Right lobe of liver (tissue), 4 donors: ENCODE measurements at regions not wholly inside any gene's neighbourhood (a gene's known extent, or its start where the extent isn't known, plus 50 kb on each side); places are given as distances from the start of the nearest gene placed in this dataset.

Experiments
- CTCF ChIP-seq, 4 donors: fragments of 200-600 bp in 3 of 4; fragments of 450-650 bp in 1 of 4; IDR thresholded peaks; one replicate each; pipeline versions ENCODE4 v1.5.1 to v1.8.0; 2016 to 2022; ENCODE audit warnings: antibody characterized with exemption in 4 of 4, mild to moderate bottlenecking in 2 of 4
- POLR2A ChIP-seq: fragments of 450-650 bp; IDR thresholded peaks from one replicate; pipeline ENCODE4 v1.6.1; 2017; ENCODE audit warnings: antibody characterized with exemption, mild to moderate bottlenecking
- donor health status: DM: no; HTN: no; CAD: no.
- donor health status: DM: no; HTN: no; CAD: no.
- donor health status: DM: no; HTN: yes; CAD: no.

GRCh38 chr4:152074088-152074437 is 313.3 kb upstream of the GATB start:
- no peak for TF ChIP-seq CTCF (IDR thresholded peaks at IDR 0.05)
- no peak for TF ChIP-seq POLR2A
